HL-60 (cell line): ENCODE measurements at regions not wholly inside any gene's neighbourhood (a gene's known extent, or its start where the extent isn't known, plus 50 kb on each side); places are given as distances from the start of the nearest gene placed in this dataset.
A peak's percentile ranks its signal among the peaks of the same experiment; 100 is the strongest.

Source experiments
- DNase-seq, 2 experiments: peaks; one replicate each; pipeline ENCODE4 v3.0.0-alpha.2; 2010 to 2020; ENCODE audit warnings: low read depth in 1 of 2, low spot score in 1 of 2
- H3K27ac ChIP-seq: fragments of 250-450 bp; sonication (Bioruptor Pico); replicated peaks from 2 replicates; pipeline ENCODE4 v1.5.1; 2020; ENCODE audit warnings: mild to moderate bottlenecking, moderate library complexity
- H3K27me3 ChIP-seq: fragments of 250-450 bp; sonication (Bioruptor Pico); 2 replicates; pipeline ENCODE4 v1.5.1; 2021; ENCODE audit warnings: mild to moderate bottlenecking, moderate library complexity; ENCODE audit not compliant: insufficient read depth, poor library complexity, severe bottlenecking
- H3K4me3 ChIP-seq: replicated peaks from 2 replicates; pipeline ENCODE4 v1.5.1; 2011; ENCODE audit warnings: mild to moderate bottlenecking, control low read depth, low read length; ENCODE audit not compliant: insufficient read depth
- GABPA ChIP-seq: IDR thresholded peaks from 2 replicates; pipeline ENCODE4 v1.6.1; 2012; ENCODE audit warnings: low read depth
- POLR2AphosphoS5 ChIP-seq: IDR thresholded peaks from 2 replicates; pipeline ENCODE4 v1.6.1; 2012; ENCODE audit warnings: low read depth
- SPI1 ChIP-seq: IDR thresholded peaks from 2 replicates; pipeline ENCODE4 v1.6.1; 2012; ENCODE audit warnings: low read depth, mild to moderate bottlenecking, borderline replicate concordance
- TF ChIP-seq, protein P1 (sequence below): IDR thresholded peaks from 2 replicates; pipeline ENCODE4 v1.6.1; 2012; ENCODE audit warnings: low read depth; ENCODE audit not compliant: insufficient replicate concordance
- TF ChIP-seq, protein P2 (sequence below): IDR thresholded peaks from one replicate; pipeline ENCODE4 v1.5.1; 2011; ENCODE audit warnings: low read length, control low read depth, inconsistent platforms; ENCODE audit not compliant: insufficient read depth

DNA sequence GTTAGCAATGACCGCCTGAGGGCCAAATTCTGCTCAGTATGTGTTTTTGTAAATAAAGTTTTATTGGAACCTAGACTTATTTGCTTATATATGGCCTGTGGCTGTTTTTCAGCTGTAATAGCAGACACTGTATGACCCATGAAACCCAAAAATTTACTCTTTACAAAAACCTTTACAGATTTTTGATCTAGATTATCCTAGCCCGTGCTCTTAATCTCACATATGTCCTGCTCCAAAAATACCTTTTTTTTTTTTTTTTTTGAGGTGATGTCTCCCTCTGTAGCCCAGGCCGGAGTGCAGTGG, 148.0 kb upstream of the ZNF217 start:
- no peak for DNase-seq
- Histone ChIP-seq H3K27me3 (no peaks in the 10 kb centered on the region), H3K27ac (peak overlapping the region; percentile 80), H3K4me3 (no peak overlapping the region)
- no peak for TF ChIP-seq SPI1
- TF ChIP-seq, protein P1, sequence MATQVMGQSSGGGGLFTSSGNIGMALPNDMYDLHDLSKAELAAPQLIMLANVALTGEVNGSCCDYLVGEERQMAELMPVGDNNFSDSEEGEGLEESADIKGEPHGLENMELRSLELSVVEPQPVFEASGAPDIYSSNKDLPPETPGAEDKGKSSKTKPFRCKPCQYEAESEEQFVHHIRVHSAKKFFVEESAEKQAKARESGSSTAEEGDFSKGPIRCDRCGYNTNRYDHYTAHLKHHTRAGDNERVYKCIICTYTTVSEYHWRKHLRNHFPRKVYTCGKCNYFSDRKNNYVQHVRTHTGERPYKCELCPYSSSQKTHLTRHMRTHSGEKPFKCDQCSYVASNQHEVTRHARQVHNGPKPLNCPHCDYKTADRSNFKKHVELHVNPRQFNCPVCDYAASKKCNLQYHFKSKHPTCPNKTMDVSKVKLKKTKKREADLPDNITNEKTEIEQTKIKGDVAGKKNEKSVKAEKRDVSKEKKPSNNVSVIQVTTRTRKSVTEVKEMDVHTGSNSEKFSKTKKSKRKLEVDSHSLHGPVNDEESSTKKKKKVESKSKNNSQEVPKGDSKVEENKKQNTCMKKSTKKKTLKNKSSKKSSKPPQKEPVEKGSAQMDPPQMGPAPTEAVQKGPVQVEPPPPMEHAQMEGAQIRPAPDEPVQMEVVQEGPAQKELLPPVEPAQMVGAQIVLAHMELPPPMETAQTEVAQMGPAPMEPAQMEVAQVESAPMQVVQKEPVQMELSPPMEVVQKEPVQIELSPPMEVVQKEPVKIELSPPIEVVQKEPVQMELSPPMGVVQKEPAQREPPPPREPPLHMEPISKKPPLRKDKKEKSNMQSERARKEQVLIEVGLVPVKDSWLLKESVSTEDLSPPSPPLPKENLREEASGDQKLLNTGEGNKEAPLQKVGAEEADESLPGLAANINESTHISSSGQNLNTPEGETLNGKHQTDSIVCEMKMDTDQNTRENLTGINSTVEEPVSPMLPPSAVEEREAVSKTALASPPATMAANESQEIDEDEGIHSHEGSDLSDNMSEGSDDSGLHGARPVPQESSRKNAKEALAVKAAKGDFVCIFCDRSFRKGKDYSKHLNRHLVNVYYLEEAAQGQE, result no peak
- TF ChIP-seq GABPA, result no peak
- TF ChIP-seq, protein P2, sequence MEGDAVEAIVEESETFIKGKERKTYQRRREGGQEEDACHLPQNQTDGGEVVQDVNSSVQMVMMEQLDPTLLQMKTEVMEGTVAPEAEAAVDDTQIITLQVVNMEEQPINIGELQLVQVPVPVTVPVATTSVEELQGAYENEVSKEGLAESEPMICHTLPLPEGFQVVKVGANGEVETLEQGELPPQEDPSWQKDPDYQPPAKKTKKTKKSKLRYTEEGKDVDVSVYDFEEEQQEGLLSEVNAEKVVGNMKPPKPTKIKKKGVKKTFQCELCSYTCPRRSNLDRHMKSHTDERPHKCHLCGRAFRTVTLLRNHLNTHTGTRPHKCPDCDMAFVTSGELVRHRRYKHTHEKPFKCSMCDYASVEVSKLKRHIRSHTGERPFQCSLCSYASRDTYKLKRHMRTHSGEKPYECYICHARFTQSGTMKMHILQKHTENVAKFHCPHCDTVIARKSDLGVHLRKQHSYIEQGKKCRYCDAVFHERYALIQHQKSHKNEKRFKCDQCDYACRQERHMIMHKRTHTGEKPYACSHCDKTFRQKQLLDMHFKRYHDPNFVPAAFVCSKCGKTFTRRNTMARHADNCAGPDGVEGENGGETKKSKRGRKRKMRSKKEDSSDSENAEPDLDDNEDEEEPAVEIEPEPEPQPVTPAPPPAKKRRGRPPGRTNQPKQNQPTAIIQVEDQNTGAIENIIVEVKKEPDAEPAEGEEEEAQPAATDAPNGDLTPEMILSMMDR, result no peak
- no peak for TF ChIP-seq POLR2AphosphoS5

DNA sequence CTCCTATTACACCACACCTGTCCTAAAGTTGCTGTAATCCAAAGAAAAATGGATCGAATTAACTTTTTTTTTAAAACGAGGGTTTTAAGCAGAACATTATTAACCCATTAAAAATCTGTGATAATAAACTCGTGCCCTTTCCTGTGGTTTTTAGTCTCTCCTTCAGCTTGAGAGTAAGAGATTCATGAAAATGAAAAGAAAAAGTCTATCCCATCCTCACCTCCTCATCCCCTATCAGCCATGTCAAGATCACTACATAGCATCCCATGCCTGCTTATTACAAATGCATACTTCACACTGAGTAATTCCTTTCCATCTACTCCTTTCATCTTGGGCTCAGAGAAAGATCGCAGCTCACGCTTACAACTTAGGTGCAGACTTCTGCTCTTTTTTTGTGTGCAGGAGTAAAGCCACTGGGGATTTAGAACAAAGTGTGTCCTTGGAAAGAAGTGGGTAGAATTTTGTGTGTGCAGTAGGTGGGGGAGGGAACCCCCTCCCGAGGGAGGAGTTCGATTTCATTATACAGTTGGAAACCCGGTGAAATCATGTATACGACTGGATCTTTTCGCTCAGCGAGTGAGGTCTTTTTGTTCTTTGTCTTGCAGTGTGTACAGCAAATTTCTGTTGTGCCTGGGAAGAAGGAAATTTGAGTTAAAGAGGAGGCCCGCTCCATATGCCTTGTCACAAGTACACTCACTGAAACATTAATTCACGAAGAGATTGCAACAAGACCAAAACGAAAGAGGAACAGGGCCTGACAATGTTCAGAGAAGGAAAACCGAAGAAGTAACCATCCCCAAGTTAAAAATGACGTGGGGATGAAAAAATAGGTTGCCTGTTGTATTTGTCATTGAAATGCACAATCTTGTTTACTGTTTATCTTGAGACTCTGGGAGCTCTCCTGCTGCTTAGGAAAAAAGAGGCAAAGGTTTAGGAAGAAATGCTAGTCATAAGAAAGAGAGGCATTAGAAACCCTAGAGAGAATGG, 146.5 kb upstream of the ZNF217 start:
- DNase-seq, result peak; percentile 32 to 62
- Histone ChIP-seq H3K4me3 (no peak overlapping the region), H3K27ac (peak overlapping the region; percentile 80), H3K27me3 (no peaks in the 10 kb centered on the region)
- TF ChIP-seq SPI1 (peak; percentile 92), POLR2AphosphoS5 (no peak)

DNA sequence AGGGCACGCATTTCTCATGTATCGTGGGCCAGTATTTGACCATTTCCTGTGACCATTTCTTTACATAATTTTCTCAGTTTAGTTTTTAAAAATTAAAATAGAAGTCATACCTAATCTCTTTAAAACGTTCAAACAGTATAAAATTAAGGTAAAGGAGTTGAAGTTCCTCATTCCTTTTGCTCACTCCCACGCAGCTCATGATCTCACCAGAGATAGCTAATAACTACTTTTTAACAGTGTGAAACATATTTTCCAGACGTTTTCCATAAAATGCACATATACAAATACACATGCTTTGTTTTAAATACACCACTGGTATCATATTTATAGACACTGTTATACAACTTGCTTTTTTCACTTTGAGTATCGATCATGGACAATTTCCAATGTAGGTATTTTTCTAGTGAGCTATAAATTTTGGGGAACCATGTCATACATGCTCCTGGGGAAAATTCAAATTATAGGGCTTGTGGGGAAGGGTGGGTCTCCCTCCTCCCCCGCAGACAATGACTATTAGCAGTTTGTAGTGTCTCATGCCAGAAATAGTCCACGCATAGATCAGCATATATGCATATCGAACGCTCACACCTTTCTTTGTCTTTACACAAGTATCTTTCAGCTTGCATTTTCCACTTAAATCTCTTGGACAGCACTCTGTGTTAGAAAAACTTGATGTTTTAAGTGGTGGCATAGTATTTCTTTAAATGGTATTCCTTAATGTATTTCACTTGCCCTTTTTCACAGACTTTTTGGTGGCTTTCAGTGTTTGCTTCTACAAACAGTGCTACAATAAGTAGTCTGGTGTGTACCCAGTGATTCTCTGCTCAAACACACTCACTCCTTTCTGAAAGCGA, 145.5 kb upstream of the ZNF217 start:
- Histone ChIP-seq H3K4me3 (no peak overlapping the region), H3K27me3 (no peaks in the 10 kb centered on the region), H3K27ac (peak overlapping the region; percentile 80)
- peak; percentile 31 to 48 for DNase-seq
- TF ChIP-seq GABPA, result no peak
- no peak for TF ChIP-seq SPI1

DNA sequence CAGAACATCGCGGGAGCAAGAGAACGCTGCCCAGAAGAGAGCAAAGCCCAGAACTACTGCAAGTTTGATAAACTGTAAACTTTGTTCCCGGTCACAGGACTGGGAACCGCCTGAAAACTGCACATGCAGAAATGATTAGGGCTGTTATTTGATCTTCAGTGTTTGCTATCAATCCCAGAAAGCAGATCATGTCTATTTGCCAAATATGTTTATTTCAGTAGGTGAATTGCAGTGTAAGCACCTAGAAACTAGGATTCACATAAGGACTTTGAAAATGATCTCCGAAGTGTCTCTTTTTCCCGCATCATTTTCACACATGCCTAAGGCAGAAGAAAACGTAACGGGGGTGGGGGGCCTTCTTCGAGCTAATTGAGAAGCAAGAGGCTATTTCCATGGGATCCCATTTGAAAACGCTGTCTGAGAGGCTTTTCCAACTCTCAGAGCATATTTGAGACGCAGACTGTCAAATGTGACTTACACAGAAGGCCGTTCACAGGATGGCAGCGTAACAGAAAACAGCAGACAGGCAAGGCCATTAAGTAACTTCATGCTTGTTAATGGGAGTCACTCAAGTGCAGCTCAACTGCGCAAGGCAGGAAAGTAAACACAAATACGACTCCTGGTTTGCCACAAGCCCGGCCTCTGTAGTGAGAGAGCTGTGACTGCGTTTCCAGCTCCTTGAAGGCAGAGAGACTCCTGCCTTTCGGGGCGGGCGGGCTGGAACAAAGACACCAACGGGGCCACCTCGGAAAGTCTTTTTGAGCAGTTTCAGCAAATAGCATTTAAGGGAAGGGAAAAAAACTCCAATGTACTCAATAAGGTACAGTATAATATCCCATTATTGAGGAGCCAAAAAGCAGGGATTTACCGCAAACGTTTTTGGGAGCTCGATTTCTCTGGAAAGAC, 144.7 kb upstream of the ZNF217 start:
- peak overlapping the region; percentile 80 for H3K27ac ChIP-seq
- DNase-seq, result peak in 1 of 2 experiments; percentile 49
- TF ChIP-seq, protein P1, result no peak
- TF ChIP-seq GABPA (no peak), SPI1 (no peak), POLR2AphosphoS5 (no peak)
- TF ChIP-seq, protein P2, result no peak
- H3K27me3 ChIP-seq, result no peaks in the 10 kb centered on the region
- no peak overlapping the region for H3K4me3 ChIP-seq
